ENCODE measurements at regions not wholly inside any gene's neighbourhood (a gene's known extent, or its start where the extent isn't known, plus 50 kb on each side); places are given as distances from the start of the nearest gene placed in this dataset.

DNA sequence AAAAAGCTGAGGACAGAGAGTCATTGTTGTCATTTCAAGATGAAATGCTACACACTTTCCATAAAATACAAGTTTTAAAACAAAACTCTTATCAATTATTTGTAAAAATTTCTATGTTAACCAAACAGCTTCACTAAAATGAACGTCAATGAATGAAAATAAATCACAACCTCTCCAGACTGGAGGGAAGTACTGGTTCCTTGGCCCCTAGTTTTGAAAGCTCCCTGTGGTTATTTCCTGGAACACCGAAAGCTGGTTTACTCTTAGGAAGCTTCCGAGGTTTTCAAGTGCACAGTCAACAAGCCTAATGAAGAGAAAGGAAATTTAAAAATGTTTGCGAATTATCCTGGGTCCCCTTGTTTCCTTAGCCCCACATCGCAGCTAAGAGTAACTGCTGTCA, 191.1 kb upstream of the TTC29 start:
- H3K36me3 ChIP-seq (ENCODE audit: low read length), result no peaks in the 10 kb centered on the region
- no peak overlapping the region for H2AFZ ChIP-seq (ENCODE audit: low read depth, low read length, severe bottlenecking)
- TF ChIP-seq, protein P1, sequence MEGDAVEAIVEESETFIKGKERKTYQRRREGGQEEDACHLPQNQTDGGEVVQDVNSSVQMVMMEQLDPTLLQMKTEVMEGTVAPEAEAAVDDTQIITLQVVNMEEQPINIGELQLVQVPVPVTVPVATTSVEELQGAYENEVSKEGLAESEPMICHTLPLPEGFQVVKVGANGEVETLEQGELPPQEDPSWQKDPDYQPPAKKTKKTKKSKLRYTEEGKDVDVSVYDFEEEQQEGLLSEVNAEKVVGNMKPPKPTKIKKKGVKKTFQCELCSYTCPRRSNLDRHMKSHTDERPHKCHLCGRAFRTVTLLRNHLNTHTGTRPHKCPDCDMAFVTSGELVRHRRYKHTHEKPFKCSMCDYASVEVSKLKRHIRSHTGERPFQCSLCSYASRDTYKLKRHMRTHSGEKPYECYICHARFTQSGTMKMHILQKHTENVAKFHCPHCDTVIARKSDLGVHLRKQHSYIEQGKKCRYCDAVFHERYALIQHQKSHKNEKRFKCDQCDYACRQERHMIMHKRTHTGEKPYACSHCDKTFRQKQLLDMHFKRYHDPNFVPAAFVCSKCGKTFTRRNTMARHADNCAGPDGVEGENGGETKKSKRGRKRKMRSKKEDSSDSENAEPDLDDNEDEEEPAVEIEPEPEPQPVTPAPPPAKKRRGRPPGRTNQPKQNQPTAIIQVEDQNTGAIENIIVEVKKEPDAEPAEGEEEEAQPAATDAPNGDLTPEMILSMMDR (IDR thresholded peaks at IDR 0.05; ENCODE audit: insufficient read depth, low read length, poor library complexity, severe bottlenecking), result no peak
- no peak for TF ChIP-seq EZH2phosphoT487 (conservative IDR thresholded peaks at IDR 0.05; ENCODE audit: low read length)
- H3K79me2 ChIP-seq (ENCODE audit: insufficient read depth, low read length), result no peaks in the 10 kb centered on the region
- H3K4me2 ChIP-seq (ENCODE audit: low read depth, low read length, poor library complexity, severe bottlenecking), result no peak overlapping the region
- no peaks in the 10 kb centered on the region for H3K9me3 ChIP-seq (ENCODE audit: insufficient read depth, low read length)
- no peaks in the 10 kb centered on the region for H3K27me3 ChIP-seq (ENCODE audit: low read length)
- H3K9me2 ChIP-seq (replicated peaks; ENCODE audit: insufficient read depth, low read length), result no peaks in the 10 kb centered on the region
- no peak overlapping the region for H3K9ac ChIP-seq (ENCODE audit: low read length)
- H4K20me1 ChIP-seq (ENCODE audit: low read depth, low read length), result no peaks in the 10 kb centered on the region
- H3F3A ChIP-seq (ENCODE audit: insufficient read depth), result no peaks in the 10 kb centered on the region
- H3K4me3 ChIP-seq (ENCODE audit: insufficient read depth, low read length, poor library complexity, severe bottlenecking), result no peak overlapping the region
- no peak overlapping the region for H3K27ac ChIP-seq (ENCODE audit: low read depth, low read length)

DNA sequence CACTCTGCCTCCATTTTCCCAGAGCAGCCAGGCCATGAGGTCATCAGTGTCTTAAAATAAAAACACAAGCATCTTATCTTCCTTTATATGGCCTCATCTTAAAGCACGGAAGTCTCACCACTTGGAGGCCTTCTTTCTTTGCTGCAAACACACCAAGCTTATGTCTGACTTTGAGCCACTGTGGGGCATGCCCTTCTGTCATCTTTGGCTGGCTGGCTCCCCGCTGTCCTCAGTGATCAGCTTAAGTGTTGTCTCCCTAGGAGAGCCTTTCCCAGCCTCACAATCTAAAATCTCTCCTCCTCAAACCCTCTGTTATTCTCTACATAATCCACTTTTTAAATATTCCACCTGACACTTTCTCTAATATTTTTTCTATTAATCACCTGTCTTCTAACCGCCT, 191.6 kb upstream of the TTC29 start:
- H3K79me2 ChIP-seq (ENCODE audit: insufficient read depth, low read length), result no peaks in the 10 kb centered on the region
- H3K4me2 ChIP-seq (ENCODE audit: low read depth, low read length, poor library complexity, severe bottlenecking), result no peak overlapping the region
- no peaks in the 10 kb centered on the region for H3K36me3 ChIP-seq (ENCODE audit: low read length)
- no peak overlapping the region for H3K4me3 ChIP-seq (ENCODE audit: insufficient read depth, low read length, poor library complexity, severe bottlenecking)
- H2AFZ ChIP-seq (ENCODE audit: low read depth, low read length, severe bottlenecking), result no peak overlapping the region
- no peaks in the 10 kb centered on the region for H4K20me1 ChIP-seq (ENCODE audit: low read depth, low read length)
- no peak overlapping the region for H3K9ac ChIP-seq (ENCODE audit: low read length)
- no peak for TF ChIP-seq EZH2phosphoT487 (conservative IDR thresholded peaks at IDR 0.05; ENCODE audit: low read length)
- TF ChIP-seq, protein P1 (IDR thresholded peaks at IDR 0.05; ENCODE audit: insufficient read depth, low read length, poor library complexity, severe bottlenecking), result no peak
- no peaks in the 10 kb centered on the region for H3K27me3 ChIP-seq (ENCODE audit: low read length)
- no peak overlapping the region for H3K27ac ChIP-seq (ENCODE audit: low read depth, low read length)
- no peaks in the 10 kb centered on the region for H3K9me3 ChIP-seq (ENCODE audit: insufficient read depth, low read length)
- H3K9me2 ChIP-seq (replicated peaks; ENCODE audit: insufficient read depth, low read length), result no peaks in the 10 kb centered on the region
- H3F3A ChIP-seq (ENCODE audit: insufficient read depth), result no peaks in the 10 kb centered on the region

DNA sequence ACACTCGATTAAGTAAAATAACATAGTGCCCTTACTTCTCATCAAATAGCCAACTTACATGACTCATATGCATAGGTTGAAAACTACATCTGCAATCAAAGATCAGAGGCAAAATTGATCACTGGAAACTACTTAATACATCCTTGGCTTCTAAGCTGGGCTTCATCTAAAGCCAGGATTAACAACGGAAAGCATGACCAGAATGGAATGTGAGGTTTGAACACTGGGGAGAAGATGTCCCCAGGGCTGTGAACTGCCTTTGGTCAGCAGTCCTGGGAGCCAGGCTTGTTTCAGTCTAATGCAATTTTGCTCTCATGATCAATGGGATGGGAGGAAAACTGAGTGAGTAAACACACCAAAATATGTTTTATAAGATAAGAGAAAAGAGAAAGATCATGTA, 192.5 kb upstream of the TTC29 start:
- no peak for TF ChIP-seq EZH2phosphoT487 (conservative IDR thresholded peaks at IDR 0.05; ENCODE audit: low read length)
- TF ChIP-seq, protein P1 (IDR thresholded peaks at IDR 0.05; ENCODE audit: insufficient read depth, low read length, poor library complexity, severe bottlenecking), result no peak
- Histone ChIP-seq H2AFZ (ENCODE audit: low read depth, low read length, severe bottlenecking) (no peak overlapping the region), H3K27ac (ENCODE audit: low read depth, low read length) (no peak overlapping the region), H3K36me3 (ENCODE audit: low read length) (no peaks in the 10 kb centered on the region), H3K4me2 (ENCODE audit: low read depth, low read length, poor library complexity, severe bottlenecking) (no peak overlapping the region), H3K27me3 (ENCODE audit: low read length) (no peaks in the 10 kb centered on the region), H4K20me1 (ENCODE audit: low read depth, low read length) (no peaks in the 10 kb centered on the region), H3K4me3 (ENCODE audit: insufficient read depth, low read length, poor library complexity, severe bottlenecking) (no peak overlapping the region), H3F3A (ENCODE audit: insufficient read depth) (no peaks in the 10 kb centered on the region), H3K9me2 (replicated peaks; ENCODE audit: insufficient read depth, low read length) (no peaks in the 10 kb centered on the region), H3K9ac (ENCODE audit: low read length) (no peak overlapping the region), H3K79me2 (ENCODE audit: insufficient read depth, low read length) (no peaks in the 10 kb centered on the region), H3K9me3 (ENCODE audit: insufficient read depth, low read length) (no peaks in the 10 kb centered on the region)

Measured in SU-DHL-6 (cell line).